ENCODE measurements at regions not wholly inside any gene's neighbourhood (a gene's known extent, or its start where the extent isn't known, plus 50 kb on each side); places are given as distances from the start of the nearest gene placed in this dataset.

DNA sequence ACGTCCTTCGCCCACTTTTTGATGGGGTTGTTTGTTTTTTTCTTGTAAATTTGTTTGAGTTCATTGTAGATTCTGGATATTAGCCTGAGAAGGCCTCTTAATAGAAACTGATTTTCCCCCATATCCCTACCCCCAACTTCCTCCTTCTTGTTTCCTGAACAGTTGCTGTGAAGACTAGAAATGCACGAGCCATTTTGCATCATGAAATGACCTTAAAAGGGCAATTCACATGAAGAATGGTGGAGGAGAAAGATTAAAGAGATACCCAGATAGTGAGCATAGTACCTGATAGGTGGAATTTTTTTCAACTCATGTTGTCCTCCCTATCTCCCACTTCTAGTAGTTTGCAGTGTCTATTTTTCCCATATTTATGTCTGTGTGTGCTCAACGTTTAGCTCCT lies 55.2 kb upstream of the KCNH8 start:
- DNase-seq = no peak

DNA sequence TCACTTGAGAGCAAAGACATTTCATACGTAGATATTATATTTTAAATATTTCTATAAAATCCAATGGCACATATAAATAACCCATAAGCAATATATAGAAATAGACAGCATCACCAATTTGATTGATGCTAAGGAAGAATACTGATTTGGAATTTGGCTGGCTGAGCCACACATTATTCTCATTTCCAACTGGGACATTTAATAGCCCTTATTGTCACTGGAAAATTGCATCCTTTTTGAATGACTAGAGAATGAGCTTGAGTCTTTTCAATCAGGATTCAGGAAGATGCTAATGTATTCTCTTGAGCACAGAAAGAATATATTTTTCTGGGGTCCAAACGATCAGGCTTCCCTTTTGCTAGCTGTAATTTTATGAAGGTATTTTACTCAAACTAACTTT lies 70.9 kb upstream of the KCNH8 start:
- DNase-seq = no peak

DNA sequence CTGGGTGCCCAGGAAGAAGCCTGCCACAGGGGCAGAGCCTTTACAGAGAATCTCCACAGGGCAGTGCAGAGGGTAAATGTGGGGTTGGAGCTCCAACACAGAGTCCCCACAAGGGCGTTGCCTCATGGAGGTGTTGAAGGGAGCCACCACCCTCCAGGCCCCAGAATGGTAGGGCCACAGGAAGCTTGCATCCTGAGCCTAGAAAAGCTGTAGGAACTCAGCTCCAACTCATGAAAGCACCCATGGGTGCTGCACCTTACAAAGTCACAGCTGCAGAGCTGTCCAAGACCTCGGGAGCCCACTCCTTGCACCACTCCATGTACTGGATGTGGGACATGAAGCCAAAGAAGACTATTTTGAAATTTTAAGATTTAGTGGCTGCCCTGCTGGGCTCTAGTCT lies 73.3 kb upstream of the KCNH8 start:
- DNase-seq = no peak

DNA sequence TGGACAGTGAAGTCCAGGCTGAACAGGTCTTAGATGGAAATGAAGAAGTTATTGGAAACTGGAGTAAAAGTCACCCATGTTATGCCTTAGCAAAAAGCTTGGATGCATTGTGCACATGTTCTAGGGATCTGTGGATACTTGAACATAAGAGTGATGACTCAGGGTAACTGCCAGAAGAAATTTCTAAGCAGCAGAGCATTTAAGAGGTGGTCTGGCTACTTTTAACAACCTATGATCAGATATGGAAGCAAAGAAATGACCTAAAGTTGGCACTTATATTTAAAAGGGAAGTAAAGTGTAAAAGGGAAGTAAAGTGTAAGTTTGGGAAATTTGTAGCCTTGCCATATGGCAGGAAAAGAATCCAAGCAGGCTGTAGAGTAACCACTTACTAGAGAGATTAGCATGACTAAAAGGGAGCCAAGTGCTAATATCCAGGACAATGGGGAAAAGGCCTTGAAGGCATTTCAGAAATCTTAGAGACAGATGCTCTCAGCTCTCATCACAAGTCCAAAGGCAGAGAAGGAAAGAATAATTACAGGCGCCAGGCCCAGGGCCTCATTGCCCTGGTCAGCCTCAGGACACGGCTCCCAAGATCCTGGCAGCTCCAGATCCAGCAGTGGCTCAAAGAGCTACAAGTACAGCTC lies 73.9 kb upstream of the KCNH8 start:
- DNase-seq = peak; percentile 0

DNA sequence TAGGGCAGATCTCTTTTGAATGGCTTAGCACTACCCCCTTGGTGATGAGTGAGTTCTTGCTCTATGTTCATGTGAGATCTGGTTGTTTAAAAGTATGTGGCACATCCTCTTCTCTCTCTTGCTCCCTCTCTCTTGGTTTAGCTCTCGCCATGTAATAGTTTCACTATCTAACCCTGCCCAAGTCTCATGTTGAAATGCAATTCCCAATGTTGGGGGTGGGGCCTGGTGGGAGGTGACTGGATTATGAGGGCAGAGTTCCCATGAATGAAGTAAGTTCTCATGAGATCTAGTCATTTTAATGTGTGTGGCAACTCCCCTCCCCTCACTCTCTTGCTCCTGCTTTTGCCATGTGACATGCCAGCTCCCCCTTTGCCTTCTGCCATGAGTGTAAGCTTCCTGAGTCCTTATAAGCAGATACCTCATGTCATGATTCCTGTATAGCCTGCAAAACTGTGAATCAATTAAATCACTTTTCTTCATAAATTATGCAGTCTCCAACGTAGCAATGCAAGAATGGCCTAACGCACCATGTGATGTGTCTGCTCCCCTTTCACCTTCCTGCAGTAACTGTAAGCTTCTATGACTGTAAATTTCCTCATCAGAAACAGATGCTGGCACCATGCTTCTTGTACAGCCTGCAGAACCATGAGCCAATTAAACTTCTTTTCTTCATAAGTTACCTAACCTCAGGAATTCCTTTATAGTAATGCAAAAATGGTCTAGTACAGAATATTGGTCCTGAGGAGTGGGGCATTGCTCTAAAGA lies 74.8 kb upstream of the KCNH8 start:
- no peak for DNase-seq

DNA sequence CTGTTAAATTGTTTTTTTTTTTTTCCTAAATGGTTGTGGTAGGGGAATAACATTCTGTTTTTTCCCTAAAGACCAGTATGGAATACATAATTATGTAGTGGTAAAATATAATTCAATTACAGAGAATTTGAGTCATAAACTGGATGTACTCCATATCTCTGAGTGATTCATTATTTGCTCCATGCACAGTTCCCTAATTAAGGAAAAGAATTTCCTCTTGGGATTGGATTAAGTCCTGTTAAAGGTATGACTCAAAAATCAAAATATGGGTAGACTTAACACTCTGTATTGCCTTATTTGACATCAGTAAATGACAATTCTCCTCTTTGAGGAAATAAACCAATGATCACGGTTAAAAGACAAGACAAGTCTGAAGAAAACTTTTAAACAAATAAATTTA lies 78.0 kb upstream of the KCNH8 start:
- no peak for DNase-seq

DNA sequence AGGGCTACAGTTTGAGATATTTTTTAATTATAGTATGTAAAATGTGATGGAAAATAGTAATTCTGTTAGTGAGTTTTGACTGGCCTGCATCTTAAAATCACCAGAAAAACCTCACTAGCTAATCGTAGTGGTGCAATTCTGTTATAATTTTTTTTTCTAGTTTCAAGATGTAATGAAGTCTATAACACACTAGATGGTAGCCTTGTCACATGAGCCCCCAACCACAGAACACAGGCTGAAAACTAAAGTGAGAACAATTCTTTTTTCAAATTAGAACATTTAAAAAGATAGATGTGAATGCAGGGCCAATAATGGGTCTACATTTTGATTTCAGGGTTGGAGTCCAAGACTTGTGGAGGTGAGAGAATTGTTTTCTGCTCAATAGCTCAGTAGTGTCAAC lies 83.3 kb upstream of the KCNH8 start:
- DNase-seq = peak; percentile 2

DNA sequence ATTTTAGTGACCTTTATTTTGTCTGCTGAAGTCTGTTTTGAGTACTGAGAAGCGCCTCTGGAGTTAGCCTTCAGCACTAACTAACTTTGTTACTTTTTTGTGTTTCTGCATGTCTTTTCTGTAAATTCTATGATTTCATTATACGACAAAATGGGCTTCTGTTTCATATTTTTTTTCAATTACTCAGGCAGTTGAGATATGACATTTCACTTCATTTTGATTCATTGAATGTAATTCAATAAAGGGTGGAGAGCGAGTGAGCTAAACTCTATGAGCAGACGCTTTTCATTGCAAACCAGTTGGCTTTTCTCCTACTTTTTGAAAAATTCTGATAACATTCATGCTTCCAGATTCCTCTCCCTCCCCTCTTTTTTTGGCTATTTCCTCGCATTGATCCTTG lies 84.4 kb upstream of the KCNH8 start:
- no peak for DNase-seq

DNA sequence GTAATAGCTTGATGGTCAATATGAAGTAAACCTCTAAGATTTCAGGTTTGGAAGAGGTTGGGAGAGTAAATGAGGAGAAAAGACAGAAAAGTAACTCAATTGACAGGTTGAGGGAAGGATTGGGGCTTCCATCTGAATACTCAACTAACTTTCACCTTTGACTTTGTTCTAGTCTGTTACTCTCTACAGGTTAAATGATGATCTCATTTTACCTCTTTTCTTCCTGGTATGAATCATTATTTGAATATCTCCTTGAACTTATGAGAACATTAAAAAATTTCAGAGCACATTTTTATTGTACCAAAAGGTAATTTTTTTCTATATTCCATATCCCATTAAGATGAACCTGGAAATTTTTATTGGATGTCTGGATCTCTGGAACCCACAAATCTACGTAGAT lies 87.9 kb upstream of the KCNH8 start:
- DNase-seq = no peak

DNA sequence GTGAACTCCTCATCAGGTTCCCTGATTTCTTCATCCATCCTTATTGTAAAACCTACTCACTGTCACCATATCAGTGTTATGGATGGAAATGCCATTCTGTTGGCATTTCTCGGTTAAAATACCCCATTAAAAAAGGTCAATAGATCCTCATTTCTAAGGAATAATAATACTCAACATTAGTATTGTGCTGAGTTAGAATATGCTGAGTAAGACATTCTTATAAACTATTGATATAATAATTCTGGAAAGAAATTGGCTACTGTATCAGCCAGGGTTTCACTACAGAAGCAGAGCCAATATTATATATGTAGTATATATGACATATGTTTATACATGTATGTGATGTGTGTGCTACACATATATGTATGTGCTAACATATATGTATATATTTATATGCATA lies 95.4 kb upstream of the KCNH8 start:
- no peak for DNase-seq

DNA sequence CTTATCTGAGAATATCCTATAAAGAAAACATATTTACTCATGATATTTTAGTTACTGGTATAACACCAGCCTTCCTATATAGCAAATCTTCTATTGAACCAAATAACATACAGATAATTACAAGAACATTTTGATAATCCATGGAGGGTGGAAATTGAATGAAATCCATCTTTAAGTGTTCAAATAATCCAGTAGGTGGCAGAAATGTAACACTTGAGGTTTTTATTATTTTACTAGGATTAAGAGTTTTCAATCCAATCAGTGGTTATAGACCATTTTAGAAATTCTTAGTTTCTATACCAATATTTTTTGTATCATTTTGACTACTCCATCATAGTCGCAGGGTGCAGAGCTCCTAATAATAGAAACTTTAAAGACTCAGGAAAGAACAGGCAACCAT lies 101.9 kb upstream of the KCNH8 start:
- no peak for DNase-seq

DNA sequence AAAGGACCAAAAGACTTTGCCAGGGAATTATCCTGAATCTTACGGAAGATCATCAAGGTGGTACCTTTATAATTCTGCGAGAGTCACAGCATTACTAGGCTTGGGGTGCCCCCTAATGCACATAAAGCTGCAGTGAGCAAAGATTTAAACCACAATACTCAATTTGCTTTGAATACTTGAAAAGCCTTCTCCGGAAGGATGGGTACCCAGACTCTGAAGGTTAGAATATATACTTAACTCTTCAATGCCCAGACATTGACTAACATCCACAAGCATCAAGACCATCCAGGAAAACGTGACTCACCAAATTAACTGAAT lies 117.8 kb upstream of the KCNH8 start:
- no peak for DNase-seq

DNA sequence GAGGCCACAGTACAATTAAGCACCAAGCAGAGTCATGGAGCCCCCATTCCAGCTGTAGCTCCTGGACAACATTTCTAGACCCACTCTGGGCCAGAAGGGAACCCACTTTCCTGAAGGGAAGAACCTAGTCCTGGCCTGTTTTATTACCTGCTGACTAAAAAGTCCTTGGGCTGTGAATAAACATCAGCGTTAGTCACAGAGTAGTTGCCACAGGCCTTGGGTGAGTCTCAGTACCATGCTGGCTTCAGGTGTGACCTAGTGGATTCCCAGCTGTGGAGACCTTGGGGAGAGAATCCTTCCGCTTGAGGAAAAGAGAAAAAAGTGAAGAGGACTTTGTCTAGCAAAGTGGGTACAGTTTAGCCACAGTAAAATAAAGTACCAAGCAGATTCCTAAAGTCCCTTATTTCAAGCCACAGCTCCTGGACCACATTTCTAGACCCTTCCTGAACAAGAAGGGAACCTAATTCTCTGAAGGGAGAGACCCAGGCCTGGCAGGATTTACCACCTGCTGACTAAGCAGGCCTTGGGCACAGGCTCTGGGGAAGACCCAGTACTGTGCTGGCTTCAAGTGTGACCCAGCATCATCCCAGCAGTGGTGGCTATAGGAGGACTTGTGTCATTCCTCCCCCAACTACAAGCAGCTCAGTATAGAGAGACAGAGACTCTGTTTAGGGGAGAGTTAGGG lies 118.3 kb upstream of the KCNH8 start:
- DNase-seq = no peak

DNA sequence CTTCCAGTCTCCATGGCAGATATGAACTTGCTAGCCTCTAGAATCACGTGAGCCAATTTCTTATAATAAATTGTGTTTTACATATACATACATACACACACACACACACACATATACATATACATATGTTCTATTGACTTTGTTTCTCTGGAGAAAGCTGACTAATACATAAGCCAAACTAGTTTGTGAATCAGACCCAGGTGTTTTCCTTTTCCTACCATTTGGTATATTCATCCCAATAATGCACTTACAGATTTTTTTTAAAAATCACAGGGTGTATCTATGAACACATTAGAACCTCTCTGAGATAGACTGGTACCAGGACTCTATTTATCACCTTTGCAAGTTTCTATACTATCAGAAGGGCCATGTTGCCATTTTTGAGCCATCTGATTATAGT lies 122.9 kb upstream of the KCNH8 start:
- DNase-seq = no peak

DNA sequence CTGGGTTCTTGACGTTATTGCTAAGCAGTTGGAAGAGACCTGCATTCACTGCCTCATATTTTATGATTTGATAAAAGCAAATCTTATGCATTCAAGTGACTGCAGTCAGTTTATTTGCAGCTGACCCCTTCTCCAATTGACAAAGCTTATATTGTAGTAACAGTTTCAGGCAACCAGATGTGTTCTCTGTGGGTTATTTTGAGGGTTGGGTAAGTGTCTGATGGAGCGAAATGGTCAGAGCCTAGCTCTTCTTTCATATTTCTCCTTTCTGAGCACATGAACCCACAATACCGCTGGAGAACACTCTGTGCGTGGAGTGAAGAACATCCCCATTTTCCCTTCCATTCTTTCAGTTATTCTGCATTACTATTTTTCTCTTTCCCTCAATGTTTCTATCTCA lies 125.8 kb upstream of the KCNH8 start:
- DNase-seq = no peak

DNA sequence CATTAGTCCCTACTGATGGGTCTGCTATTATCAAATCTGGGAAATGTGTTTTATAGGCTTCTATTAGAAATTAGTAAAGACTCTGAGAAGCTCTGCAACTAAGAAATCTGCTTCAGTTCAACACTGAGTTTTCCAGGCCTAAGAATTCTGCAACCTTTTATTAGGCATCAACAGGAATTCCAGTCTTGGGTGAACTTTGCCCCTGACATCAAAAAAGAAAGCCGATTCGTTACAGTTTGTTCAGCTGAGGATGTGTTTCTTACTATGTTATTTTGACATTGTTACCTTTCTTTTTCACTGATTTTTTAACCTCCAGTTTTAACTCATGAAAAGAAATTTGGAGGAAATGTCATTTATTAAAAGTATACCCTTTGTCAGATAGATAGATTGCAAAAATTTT lies 131.5 kb upstream of the KCNH8 start:
- DNase-seq = no peak

DNA sequence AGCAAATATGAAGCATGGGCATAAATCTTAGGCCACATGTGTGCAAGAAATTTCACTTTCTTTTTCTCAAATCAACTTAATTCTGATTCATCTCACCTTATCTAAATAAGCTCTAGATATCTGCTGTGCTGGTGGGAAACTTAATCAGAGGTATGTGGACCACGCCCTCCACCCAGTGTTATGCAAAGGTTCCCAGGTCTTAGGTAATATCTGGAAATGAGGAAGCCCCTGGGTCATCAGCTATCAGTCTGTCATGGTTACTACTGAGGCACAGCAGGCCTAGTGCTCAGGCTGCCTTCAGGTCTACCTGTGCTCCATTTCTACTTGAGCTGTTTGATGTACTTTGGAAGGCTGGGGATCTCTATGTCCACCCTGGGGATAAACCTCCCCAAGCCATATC lies 134.4 kb upstream of the KCNH8 start:
- DNase-seq = no peak

DNA sequence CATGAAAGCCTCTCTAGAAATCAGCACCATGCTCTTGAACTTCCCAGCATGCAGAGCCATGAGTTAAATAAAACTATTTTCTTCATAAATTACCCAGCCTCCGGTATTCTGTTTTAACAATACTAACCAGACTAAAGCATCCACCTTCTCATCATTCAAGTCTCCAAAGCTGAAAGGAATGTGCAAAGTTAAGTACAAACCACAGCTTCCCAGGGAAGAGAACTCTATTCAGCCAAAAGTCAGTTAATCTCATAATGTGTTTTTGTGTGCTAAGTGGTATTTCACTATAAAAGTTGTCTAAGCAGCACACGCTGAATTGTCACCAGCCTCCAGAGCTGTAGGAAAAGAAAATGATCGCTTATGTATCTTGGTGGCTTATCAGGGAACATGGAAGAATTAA lies 135.5 kb upstream of the KCNH8 start:
- DNase-seq = no peak

DNA sequence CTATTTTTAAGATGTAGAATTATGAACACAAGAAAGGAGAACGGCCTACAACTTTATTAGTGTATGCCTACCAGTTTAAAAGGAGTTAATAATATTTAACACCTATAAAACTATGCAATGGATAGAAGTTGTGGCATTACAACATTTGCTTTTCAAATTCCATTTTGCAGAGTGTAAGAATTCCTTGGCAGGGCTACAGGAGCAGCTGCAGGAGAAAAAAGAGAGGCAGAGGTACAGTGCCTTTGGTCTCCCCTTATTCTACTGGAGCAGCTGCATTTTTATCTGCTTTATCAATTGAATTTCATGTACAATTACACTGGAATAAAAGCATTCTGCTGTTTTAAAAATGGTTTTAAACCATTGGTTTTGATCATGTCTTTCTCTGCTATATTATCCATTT lies 145.7 kb upstream of the KCNH8 start:
- no peak for DNase-seq

DNA sequence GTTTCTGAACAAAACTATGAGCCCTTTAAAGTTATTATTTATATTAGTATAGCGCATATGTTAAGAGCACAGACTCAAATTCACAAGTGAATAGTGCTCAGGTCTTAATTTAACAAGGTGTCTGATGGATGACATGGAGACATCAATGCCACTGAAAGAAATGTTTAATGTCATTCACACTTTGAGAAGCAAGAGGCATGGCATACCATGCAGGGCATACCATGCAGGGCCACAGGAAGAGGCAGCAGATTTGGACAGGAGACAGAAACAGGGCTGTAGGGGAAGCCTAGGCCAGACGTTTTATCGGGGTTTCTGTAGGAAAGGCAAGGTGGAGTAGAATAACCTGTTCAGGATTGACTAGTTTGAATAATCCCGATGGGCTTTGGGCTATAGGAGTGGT lies 150.2 kb upstream of the KCNH8 start:
- no peak for DNase-seq

DNA sequence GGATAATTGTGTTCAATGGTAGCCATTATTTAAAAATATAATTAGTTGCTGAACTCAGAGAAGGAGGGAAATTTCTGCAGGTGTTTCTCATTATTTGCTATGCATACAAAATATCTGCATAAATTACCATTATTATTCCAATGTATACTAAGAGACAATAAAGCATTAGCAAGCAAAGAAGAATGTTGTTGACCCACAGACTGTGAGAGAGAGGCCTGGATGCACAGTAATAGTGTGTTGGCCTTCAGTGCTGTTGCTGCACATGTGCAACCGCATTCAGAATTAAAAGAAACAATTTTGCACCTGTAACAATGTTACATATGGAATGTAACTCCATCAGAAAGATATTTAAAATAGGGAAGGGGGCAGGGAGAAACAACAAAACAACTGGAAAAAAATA lies 155.6 kb upstream of the KCNH8 start:
- no peak for DNase-seq

DNA sequence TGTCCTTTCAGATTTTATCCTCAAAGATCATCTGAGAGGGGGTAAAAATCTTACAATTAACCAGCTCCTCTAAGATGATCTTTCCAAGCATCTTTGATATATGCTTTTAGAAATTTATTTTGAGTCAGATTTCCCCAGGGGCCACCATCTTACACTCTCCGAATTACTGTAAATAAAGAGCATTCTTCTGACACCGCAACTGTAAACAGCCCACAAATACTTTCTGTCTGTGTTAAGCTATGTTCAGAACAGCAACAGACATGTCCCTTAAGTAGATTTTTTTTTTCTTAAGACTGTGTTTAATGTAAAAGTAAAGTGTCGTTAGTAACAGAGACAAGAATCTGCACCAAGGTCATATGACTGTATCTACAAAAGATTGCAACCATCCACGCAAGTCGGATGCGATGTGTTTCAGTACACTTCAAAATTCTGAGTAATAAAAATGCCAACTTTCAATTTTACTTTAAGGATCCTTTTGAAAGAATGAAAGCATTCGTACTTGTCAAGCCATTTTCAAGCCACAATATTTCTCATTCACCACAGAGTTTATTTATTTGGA lies 159.0 kb upstream of the KCNH8 start:
- DNase-seq = no peak

DNA sequence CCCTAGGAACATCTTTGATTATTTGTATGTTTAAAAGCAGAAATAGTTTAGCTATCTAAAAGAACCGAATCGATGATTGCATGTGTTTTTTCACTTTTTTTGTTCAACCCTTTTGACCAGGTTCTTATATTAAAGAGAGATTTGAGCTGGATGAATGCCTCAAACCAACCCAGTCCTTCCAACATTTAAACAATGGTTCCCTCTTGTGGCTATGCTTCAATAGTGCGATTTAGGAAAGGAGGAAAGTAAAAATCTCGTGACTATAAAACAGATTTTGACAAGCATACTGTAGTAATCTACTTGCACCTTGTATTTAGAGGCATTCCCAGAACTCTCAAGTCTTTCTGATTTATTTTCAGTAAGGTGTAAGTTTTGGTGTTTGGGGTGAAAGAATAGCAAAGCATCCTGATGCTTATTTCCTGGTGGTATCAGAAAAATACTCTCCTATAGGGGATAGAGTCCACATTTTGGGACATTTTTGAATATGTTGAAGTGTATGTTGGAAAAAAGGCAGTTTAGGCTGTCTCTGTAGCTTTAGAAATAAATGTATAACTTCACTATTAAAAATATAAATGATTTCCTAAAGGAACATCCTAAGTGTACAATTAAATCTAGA lies 159.6 kb upstream of the KCNH8 start:
- DNase-seq = no peak

DNA sequence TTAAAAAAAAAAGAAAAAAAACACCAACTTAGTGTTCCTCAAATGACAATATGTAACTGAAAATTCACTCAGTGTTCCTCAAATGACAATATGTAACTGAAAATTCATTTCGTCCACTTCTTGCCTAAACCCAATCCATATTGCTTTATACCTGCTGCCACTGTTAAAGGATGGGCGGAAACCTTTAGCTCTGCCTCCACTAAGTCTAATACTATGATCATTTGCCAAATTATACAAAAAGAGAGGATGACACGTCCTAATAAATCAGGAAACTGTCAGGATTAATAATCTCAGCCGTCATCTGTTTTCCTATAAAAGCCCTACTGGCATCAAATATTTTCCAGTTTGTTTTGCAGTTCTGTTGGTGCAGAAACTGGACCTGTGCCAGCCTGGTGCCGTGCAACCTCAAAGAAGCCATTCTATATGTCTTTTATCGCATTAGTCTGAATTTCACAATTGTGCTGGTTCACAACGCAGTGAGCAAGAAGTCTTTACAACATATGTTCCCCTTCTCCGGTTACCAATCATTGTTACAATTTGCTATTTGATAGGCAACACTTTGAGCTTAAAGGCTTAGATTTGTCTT lies 160.4 kb upstream of the KCNH8 start:
- DNase-seq = no peak

Measured in DMS 273 treated with DMSO at 0.1 percent for 48 hours (cell line).